GM12864 (cell line): ENCODE measurements at regions not wholly inside any gene's neighbourhood (a gene's known extent, or its start where the extent isn't known, plus 50 kb on each side); places are given as distances from the start of the nearest gene placed in this dataset.

ENCODE experiments used
- DNase-seq: peaks from one replicate; pipeline ENCODE4 v3.0.0-alpha.2; 2011; ENCODE audit warnings: low read depth
- H3K4me3 ChIP-seq: 2 replicates; pipeline ENCODE4 v1.5.1; 2011; ENCODE audit warnings: mild to moderate bottlenecking, low read depth, low read length, control low read depth
- CTCF ChIP-seq: IDR thresholded peaks from 2 replicates; pipeline ENCODE4 v1.5.1; 2011; ENCODE audit warnings: low read depth, mild to moderate bottlenecking, moderate library complexity, low read length, control low read depth, inconsistent platforms; ENCODE audit errors: missing control alignments

DNA sequence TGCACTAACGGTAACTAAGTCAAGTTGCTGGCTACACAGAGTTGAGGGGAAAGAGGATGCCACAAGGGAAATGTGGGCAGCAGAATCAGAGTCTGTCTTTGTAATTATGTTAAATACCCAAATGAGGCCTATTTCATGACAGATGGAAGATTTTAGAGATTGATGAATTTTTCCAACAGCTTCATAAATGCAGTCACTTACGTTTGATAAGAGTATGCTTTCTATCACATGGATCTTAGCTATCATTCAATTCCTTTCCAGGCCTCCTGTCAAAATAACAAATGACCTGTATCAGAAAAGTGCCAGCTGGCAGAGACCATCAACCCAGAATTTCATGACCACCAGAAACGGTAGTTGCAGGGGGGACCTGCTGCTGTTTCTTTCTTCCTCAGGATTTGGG is 148.4 kb upstream of the PLPP4 start:
- H3K4me3 ChIP-seq: no peak overlapping the region
- no peak for DNase-seq
- TF ChIP-seq CTCF: no peak

GRCh38 chr10:120313715-120314114 is 143.3 kb upstream of the PLPP4 start:
- H3K4me3 ChIP-seq: no peak overlapping the region
- no peak for DNase-seq
- no peak for TF ChIP-seq CTCF

DNA sequence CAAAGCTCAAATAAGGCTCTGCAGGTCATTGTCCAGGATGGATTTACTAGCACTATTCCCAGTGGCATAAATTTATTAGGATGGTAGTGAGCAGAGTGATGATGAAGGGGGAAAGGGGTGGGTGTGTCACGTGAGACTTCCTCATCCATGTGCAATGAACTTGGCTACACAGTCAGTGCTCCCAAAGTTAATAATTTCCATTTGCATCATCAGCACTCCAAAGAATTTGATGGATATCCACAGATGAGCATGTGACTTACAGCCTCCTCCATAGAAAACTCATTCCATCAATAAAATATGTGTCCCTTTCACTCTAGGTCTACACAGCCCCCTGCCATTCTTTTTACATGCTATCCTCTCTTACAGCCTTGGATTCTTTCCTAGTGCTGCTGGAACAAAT is 142.6 kb upstream of the PLPP4 start:
- DNase-seq: no peak

GRCh38 chr10:120318862-120319261 is 138.2 kb upstream of the PLPP4 start:
- TF ChIP-seq CTCF: no peak
- H3K4me3 ChIP-seq: no peak overlapping the region
- DNase-seq: no peak

More for the DNA sequence above, 142.6 kb upstream of the PLPP4 start:
- no peak for TF ChIP-seq CTCF
- no peak overlapping the region for H3K4me3 ChIP-seq

DNA sequence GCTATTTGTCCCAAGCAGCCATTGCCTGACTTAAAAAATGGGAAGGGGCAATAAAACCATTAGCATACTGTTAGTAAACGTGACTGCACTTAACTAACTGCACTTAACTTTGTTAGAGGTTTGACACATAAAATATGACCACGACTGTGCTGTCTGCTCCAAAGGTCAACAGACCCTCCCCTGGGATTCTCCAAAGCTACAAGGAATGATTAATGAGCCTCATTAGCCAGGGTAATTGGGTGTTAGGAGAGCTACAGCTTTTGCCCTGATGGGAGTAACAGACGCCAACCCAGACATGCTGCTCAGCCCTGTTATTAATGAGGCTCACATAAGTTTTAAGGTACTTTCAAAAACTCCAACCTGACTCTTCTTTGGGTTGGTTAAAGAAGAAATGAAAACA is 129.4 kb upstream of the PLPP4 start:
- TF ChIP-seq CTCF: no peak
- no peak for DNase-seq
- H3K4me3 ChIP-seq: no peak overlapping the region

GRCh38 chr10:120328647-120329046 is 128.4 kb upstream of the PLPP4 start:
- DNase-seq: no peak
- H3K4me3 ChIP-seq: no peak overlapping the region
- TF ChIP-seq CTCF: no peak

DNA sequence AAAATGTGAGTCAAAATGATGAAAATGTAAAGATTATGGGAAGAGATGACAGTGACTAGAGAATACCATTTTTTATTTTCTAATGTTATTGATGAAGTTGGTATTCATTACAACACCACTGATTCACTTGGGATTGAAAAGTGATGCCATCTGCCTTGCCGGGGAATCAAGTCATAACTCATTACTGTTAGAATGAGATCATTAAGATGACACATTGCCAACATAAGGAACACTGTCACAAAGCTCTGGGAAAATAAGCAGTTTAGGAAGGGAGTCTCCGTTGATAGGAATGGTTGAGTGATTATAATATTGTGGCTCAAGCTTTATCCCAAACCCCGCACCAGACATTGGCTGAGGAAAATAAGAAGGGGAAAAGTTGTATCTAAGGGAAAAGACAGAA is 121.5 kb upstream of the PLPP4 start:
- no peak for TF ChIP-seq CTCF
- H3K4me3 ChIP-seq: no peak overlapping the region
- no peak for DNase-seq
